HG02981 (cell line): ENCODE measurements at regions not wholly inside any gene's neighbourhood (a gene's known extent, or its start where the extent isn't known, plus 50 kb on each side); places are given as distances from the start of the nearest gene placed in this dataset.
"Not testable (repeated sequence)": the region's sequence is repeated elsewhere in the genome, so short reads cannot be mapped to it uniquely, and the experiment has no call there.

Source experiments
- ATAC-seq: cut with Tn5 transposase; IDR thresholded peaks from one replicate; pipeline ENCODE4 v1.9.1; 2021; ENCODE audit warnings: mild to moderate bottlenecking, moderate library complexity; ENCODE audit not compliant: unreplicated experiment

DNA sequence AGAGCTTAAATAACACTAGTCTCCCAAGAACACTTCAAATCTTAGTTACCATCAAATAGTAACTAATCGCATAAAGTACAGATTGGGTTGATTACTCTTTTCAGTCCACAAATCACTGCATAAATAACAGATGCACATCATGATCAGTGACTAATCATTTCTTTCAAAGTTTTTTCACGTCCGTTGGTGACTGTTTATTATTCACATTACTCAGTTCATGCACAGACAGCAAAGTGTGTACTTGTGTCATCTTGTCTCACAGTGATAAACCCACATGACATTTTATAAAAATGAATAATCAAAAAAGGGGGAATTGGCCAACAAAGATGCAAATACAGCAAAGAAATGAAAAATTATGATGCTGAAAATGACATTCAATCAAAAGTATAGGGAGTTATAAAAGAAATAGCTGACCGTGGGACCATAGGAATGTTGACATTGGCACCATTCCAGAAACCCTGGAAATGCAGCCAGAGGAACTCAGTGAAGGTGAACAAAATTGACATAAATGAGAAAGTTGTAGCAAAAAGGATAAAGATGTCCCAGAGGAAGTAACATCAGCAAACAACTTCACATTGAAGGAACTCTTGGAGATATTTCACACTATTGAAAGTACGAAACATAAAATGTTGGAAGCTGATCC, 161.5 kb downstream of the SOX3 start:
- no peak for ATAC-seq

- no peak for ATAC-seq
Measured at GRCh38 chrX:140342410-140342809, 162.5 kb downstream of the SOX3 start.

DNA sequence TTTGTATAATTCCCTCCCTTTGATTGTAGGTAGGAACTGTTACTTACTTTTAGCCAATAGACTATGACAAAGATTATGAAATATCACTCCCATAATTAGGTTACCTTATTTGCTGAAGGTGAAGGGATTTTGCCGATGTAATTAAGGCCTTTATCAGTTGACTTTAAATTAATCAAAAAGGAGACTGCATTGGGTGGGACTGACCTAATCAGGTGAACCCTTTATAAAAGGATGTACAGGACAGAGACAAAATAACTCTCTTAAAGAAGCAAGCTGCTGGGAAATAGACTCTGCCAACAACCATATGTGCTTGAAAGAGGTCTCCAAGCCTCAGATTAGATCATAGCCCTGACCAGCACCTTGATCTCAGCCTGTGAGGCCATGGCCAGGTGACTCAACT, 167.6 kb downstream of the SOX3 start:
- no peak for ATAC-seq

DNA sequence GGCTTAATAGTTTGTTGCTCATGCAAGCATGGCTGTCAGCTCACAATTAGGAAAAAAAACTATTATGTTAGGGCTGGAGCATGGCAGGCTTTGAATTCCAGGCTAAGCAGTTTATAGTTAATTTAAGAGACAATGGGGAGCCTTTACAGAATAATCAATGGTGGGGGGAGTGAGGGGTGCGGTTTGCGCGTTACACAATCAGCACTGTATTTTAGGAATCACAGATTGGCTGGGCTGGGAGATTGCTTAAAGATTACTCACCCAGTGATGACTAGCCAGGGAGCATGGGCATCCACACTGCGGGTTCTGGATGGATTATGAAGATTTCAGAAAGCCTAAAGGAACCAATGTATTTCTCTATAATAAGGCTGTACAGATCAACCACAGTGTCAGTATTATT, 186.6 kb downstream of the SOX3 start:
- ATAC-seq: no peak

GRCh38 chrX:140317462-140317861, 187.4 kb downstream of the SOX3 start:
- no peak for ATAC-seq

- ATAC-seq: no peak
Measured at GRCh38 chrX:140298960-140299825, 205.7 kb downstream of the SOX3 start.

DNA sequence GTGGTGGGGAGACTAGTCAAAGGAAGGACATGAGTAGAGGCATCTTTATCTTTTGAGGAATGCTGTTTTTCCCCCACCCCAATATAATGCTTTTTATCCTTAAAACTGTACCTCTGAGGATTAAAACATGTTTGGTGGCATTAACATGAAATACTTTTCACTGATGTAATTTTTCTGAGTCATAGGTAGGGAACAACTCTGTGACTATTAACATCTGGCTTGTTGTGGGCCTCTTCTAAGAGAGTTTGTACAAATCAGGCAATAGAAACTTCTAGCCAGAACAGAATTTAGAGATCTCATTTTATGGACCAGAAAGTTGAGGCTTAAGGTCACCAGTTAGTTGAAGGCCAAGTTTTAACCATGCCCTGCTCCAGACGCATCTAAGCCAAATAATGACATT, 207.6 kb downstream of the SOX3 start:
- ATAC-seq: no peak

DNA sequence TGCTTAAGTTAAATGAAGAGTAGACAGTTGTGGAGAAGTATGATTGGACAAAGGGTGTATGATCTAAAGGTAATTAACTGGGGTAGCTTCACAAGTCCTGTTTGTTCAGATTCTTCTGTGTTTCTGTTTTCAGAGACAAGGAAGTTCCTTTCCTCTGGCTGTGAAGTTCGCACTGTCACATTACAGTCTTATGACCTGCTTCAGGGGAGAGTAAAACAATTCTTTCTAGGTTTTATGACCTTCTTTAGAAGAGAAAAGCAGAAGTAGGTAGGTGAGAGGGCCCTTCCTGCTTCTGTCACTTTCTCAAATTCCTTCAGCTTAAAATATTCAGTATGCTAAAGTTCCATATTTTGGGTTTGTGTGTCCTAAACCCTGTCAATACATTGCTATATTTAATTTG, 211.9 kb downstream of the SOX3 start:
- no peak for ATAC-seq

- no peak for ATAC-seq
Measured at GRCh38 chrX:140292188-140292587, 212.7 kb downstream of the SOX3 start.

- no peak for ATAC-seq
Measured at GRCh38 chrX:140274811-140275525, 229.9 kb downstream of the SOX3 start.

DNA sequence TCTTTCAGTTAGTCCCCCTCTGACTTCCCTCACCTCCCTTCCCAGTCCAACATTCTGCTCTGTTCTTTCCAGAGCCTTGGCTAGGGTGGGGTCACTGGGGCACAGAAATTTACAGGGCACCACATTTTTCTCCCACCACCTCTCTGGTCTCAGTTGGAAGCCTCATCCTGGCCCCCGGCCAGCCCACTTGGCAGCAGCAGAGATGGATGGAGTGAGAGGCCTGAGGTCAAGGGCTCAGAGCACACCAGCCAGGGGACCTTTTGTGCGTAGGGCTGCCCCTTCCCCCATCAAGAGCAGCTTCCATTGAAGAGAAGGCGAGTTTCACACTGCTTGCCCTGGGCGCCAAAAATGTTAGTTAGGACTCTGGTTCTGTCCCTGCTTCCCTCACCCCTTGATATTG, 230.9 kb downstream of the SOX3 start:
- ATAC-seq: no peak

DNA sequence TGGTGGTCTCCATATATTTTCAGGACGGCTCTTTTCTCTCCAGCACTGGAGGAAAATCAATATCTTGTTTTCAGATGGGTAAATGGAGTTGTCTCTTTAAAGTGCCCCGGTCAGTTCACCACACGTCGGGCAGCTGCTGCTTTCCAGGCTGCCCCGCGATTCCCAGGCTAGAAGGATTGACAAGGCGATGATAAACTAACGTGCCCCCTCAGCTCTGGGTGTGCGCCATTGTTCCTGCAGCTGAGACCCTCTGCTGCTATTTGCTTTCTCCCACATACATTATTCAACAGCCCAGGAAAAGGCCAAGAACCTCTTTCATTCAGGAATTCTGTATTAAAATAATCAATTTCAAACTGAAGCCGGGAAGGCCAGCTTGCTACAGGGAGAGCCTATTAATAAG, 254.5 kb downstream of the SOX3 start:
- ATAC-seq: no peak

DNA sequence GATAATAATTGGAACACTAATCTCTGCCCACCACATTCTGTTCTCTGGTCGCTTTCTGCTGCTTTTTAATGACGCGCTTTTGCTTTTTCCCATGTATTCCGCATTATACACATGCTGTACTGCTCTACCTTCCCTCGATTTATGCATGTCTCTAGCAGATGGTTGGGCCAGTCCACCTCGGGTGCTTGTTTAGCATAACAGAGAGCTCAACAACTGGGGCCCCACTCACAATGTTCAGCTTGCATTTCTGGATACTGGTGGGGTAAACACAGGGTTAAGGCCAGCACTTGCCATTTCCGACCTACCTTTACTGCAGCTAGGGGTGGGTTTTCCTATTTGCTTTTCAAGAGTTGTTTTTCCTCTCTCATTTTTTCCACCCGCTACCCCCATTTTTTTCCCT, 255.8 kb downstream of the SOX3 start:
- ATAC-seq: no peak

DNA sequence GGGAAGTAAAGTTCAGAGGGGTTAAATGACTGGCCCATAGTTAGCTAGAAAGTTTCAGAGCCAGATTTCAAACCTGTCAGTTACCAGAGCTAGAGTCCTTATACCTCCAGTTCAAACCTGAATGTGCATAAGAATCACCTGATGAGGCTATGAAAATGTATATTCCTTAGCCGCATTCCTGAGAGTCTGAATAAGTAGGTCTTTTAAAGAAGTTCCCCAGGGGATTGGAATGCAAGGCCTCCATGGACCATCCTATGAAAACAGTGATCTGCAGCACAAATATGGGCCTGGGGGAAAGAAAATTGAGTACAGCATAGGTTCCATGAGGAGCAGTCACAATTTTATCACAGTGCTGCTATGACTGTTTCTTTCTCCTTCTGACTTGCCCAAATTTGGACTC, 263.9 kb upstream of the CXorf66 start:
- no peak for ATAC-seq

DNA sequence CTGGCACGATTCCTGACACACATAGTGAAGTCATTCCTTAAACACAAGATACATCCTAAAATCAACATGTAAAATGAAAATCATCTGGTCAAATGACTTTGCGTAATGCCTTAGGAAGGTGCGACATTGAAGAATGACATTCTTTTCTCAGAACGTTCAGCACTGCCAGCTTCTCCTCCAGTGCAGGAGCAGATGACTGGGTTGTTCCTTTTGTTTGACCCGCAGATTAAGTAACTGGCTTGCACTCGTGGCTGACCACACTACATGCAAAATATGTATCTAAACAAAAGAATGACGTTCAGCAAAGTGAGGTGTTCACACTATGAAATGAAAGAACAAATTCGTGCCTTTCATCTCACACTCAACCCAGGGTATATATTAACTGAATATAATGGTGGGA, 260.7 kb upstream of the CXorf66 start:
- not testable (repeated sequence) for ATAC-seq

GRCh38 chrX:140215894-140216293, 250.6 kb upstream of the CXorf66 start:
- ATAC-seq: not testable (repeated sequence)

DNA sequence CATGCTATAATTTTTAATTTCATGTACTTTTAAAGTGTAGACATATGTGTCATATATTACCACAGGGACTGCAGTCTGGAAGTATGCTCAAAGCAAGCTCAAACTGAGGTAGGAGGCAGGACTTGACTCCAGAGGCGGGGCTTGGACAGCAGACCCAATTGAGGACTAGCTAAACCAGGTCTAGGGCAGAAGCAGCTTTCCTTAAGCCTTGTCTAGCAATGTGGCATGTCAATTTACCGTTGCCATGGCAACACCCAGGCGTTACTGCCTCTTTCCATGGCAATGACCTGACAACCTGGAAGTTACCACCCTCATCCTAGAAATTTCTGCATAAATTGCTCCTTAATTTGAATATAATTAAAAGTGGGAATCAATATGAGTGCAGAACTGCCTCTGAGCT, 249.2 kb upstream of the CXorf66 start:
- not testable (repeated sequence) for ATAC-seq

GRCh38 chrX:140206657-140207056, 241.3 kb upstream of the CXorf66 start:
- ATAC-seq: no peak

GRCh38 chrX:140190441-140191108, 225.3 kb upstream of the CXorf66 start:
- ATAC-seq: no peak

DNA sequence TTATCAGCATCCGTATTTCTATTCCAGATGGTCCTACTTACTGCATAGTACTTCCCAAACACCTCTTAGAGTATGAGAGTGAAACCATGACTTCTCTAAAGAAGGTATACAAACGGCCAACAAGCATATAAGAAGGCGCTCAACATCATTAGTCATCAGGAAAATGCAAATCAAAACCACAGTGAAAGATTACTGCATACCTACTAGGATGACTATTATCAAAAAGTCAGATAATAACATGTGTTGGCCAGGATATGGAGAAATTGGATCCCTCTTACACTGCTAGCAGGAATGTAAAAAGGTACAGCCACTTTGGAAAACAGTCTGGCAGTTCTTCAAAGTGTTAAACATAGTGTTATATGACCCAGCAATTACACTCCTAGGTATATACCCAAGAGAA, 215.3 kb upstream of the CXorf66 start:
- no peak for ATAC-seq

DNA sequence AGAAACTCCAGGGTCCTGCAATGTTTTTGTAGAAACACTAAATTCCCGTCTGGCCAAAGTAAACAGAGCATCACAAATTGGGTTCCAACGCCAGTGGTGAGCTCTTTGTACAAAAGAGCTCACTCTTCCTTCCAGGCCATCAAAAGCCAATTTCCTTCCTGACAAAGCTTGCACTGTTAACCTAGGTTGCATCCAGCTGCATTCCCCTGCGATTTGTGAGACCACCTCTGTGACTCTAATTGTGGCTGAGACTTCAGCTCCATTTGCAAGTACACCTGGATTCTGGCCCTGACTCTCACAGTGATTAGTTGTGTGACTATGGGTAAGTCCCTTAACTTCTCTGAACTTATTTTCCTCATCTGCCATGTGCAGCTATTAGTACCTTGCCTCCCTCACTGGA, 212.5 kb upstream of the CXorf66 start:
- no peak for ATAC-seq
